Panc1 (cell line): ENCODE measurements at regions not wholly inside any gene's neighbourhood (a gene's known extent, or its start where the extent isn't known, plus 50 kb on each side); places are given as distances from the start of the nearest gene placed in this dataset.

Experiments used
- ATAC-seq: fragments of 200-7000 bp; cut with Tn5 transposase; 2 replicates; pipeline ENCODE4 v1.9.1; 2020; ENCODE audit warnings: mild to moderate bottlenecking, moderate library complexity
- BruUV-seq: library from RNA; stranded (reverse); fragments of 400-500 nt; replicated peaks from 2 replicates; lab custom pipeline; 2021; lab: Mats Ljungman, UMichigan
- CTCF ChIA-PET: fragments of 300-600 bp; sonication (Branson Sonifier 250); formaldehyde crosslinking; loops from one replicate; lab custom pipeline; 2022; ENCODE audit warnings: antibody characterized with exemption; lab: Charles Lee
- POLR2A ChIA-PET: fragments of 300-600 bp; sonication (Branson Sonifier 250); formaldehyde crosslinking; loops from one replicate; lab custom pipeline; 2022; ENCODE audit warnings: antibody characterized with exemption; lab: Charles Lee
- DNase-seq: peaks from one replicate; pipeline ENCODE4 v3.0.0-alpha.2; 2010; ENCODE audit warnings: low read depth, low spot score
- H3K27ac ChIP-seq: 2 replicates; pipeline ENCODE4 v1.5.1; 2011; ENCODE audit warnings: mild to moderate bottlenecking, low read length, inconsistent platforms
- H3K27me3 ChIP-seq: fragments of 200-500 bp; sonication (Bioruptor generic); 2 replicates; pipeline ENCODE4 v1.6.0; 2014; ENCODE audit warnings: low read length, inconsistent platforms; ENCODE audit not compliant: control insufficient read depth, insufficient read depth
- H3K36me3 ChIP-seq: fragments of 200-500 bp; sonication (Bioruptor generic); 2 replicates; pipeline ENCODE4 v1.5.1; 2014; ENCODE audit warnings: inconsistent platforms, mild to moderate bottlenecking, low read length, moderate library complexity; ENCODE audit not compliant: control insufficient read depth, insufficient read depth
- H3K4me1 ChIP-seq: 2 replicates; pipeline ENCODE4 v1.5.1; 2011; ENCODE audit warnings: inconsistent platforms, mild to moderate bottlenecking, low read length, moderate library complexity; ENCODE audit not compliant: control insufficient read depth, insufficient read depth
- H3K4me3 ChIP-seq, 2 experiments: 2 replicates each; pipeline ENCODE4 v1.5.1; 2011 to 2012; ENCODE audit warnings: low read depth in 2 of 2, low read length in 2 of 2, mild to moderate bottlenecking in 2 of 2, inconsistent platforms in 1 of 2, moderate library complexity in 1 of 2
- H3K9me3 ChIP-seq: fragments of 200-500 bp; sonication (Bioruptor generic); 2 replicates; pipeline ENCODE4 v1.5.1; 2014; ENCODE audit warnings: low read depth, mild to moderate bottlenecking, inconsistent platforms, low read length, moderate library complexity; ENCODE audit not compliant: control insufficient read depth, insufficient read depth
- CTCF ChIP-seq: fragments of 450-650 bp; IDR thresholded peaks from 2 replicates; pipeline ENCODE4 v1.5.1; 2017; ENCODE audit warnings: mild to moderate bottlenecking
- POLR2AphosphoS5 ChIP-seq: IDR thresholded peaks from 2 replicates; pipeline ENCODE4 v1.6.1; 2012; ENCODE audit warnings: mild to moderate bottlenecking, low read depth, low read length, moderate library complexity
- REST ChIP-seq, 2 experiments: IDR thresholded peaks; 2 replicates each; pipeline ENCODE4 v1.6.1; 2011 to 2012; ENCODE audit warnings: low read depth in 2 of 2, control low read depth in 1 of 2, low read length in 1 of 2, mild to moderate bottlenecking in 1 of 2, moderate library complexity in 1 of 2; ENCODE audit not compliant: insufficient read depth in 1 of 2
- SIN3A ChIP-seq: IDR thresholded peaks from 2 replicates; pipeline ENCODE4 v1.6.1; 2012; ENCODE audit warnings: low read depth, mild to moderate bottlenecking, low read length, moderate library complexity, borderline replicate concordance; ENCODE audit not compliant: insufficient read depth
- TCF7L2 ChIP-seq: IDR thresholded peaks from 2 replicates; pipeline ENCODE4 v1.6.1; 2011; ENCODE audit warnings: mild to moderate bottlenecking, low read depth, low read length, inconsistent platforms
- in situ Hi-C: cut with HindIII; loops from 2 replicates; pipeline ENCODE4 v1.10.0; 2016; ENCODE audit warnings: low sequenced_read_pairs, low pct_unique_long_range_greater_than_20kb
- intact Hi-C: fragments of 100-400 bp; cut with micrococcal nuclease; formaldehyde crosslinking; loops from one replicate; pipeline ENCODE4 v1.10.0; 2022; ENCODE audit not compliant: unreplicated experiment

GRCh38 chr1:188551176-188551575, 1722.4 kb downstream of the PLA2G4A start:
- no peaks in the 10 kb centered on the region for H3K9me3 ChIP-seq
- POLR2A ChIA-PET: no interaction called here
- no TSS peak for BruUV-seq

GRCh38 chr1:188557053-188557452, 1728.3 kb downstream of the PLA2G4A start:
- POLR2A ChIA-PET: no interaction called here
- no TSS peak for BruUV-seq
- ATAC-seq (no peak), DNase-seq (no peak)
- intact Hi-C loops: no loop called here
- TF ChIP-seq REST (IDR thresholded peaks at IDR 0.05; ENCODE audit: insufficient read depth in 1 of 2, low read depth in 2 of 2, low read length in 1 of 2): no peak
- TF ChIP-seq TCF7L2: no peak
- TF ChIP-seq SIN3A: no peak
- no peak for TF ChIP-seq CTCF
- no peak for TF ChIP-seq POLR2AphosphoS5
- in situ Hi-C loops: no loop called here
- Histone ChIP-seq H3K4me1 (no peaks in the 10 kb centered on the region), H3K4me3 (no peak overlapping the region), H3K27ac (no peak overlapping the region), H3K27me3 (no peaks in the 10 kb centered on the region), H3K9me3 (no peaks in the 10 kb centered on the region), H3K36me3 (no peaks in the 10 kb centered on the region)
- CTCF ChIA-PET: no interaction called here

More at GRCh38 chr1:188551176-188551575, 1722.4 kb downstream of the PLA2G4A start:
- ATAC-seq: no peak
- Histone ChIP-seq H3K4me3 (no peak overlapping the region), H3K27ac (no peak overlapping the region), H3K4me1 (no peaks in the 10 kb centered on the region), H3K27me3 (no peaks in the 10 kb centered on the region), H3K36me3 (no peaks in the 10 kb centered on the region)
- intact Hi-C loops: no loop called here
- no peak for DNase-seq
- CTCF ChIA-PET: no interaction called here
- in situ Hi-C loops: no loop called here
- TF ChIP-seq CTCF (no peak), TCF7L2 (no peak), REST (IDR thresholded peaks at IDR 0.05; ENCODE audit: insufficient read depth in 1 of 2, low read depth in 2 of 2, low read length in 1 of 2) (no peak), SIN3A (no peak), POLR2AphosphoS5 (no peak)
